MM.1S (cell line): ENCODE measurements at regions not wholly inside any gene's neighbourhood (a gene's known extent, or its start where the extent isn't known, plus 50 kb on each side); places are given as distances from the start of the nearest gene placed in this dataset.
A peak's percentile ranks its signal among the peaks of the same experiment; 100 is the strongest.

Experiments used
- DNase-seq: peaks from one replicate; pipeline ENCODE4 v3.0.0-alpha.2; 2015
- H2AFZ ChIP-seq: fragments of 300-600 bp; sonication (generic); 2 replicates; pipeline ENCODE4 v1.6.0; 2016; ENCODE audit warnings: antibody characterized with exemption, low read length
- H3F3A ChIP-seq: fragments of 300-600 bp; sonication (generic); 2 replicates; pipeline ENCODE4 v1.6.1; 2016; ENCODE audit warnings: mild to moderate bottlenecking, antibody characterized with exemption, low read length, moderate library complexity, mixed read lengths; ENCODE audit not compliant: insufficient read depth
- H3K27ac ChIP-seq: fragments of 300-600 bp; sonication (generic); 2 replicates; pipeline ENCODE4 v1.5.1; 2016; ENCODE audit warnings: mild to moderate bottlenecking, low read length
- H3K27me3 ChIP-seq: fragments of 300-600 bp; sonication (generic); replicated peaks from 2 replicates; pipeline ENCODE4 v1.6.0; 2016; ENCODE audit warnings: low read length; ENCODE audit not compliant: insufficient read depth
- H3K36me3 ChIP-seq: fragments of 300-600 bp; sonication (generic); replicated peaks from 2 replicates; pipeline ENCODE4 v1.6.1; 2016; ENCODE audit warnings: mild to moderate bottlenecking, low read length, mixed read lengths; ENCODE audit not compliant: insufficient read depth
- H3K4me1 ChIP-seq: fragments of 300-600 bp; sonication (generic); 2 replicates; pipeline ENCODE4 v1.6.1; 2016; ENCODE audit warnings: low read length, mixed read lengths
- H3K4me2 ChIP-seq: fragments of 300-600 bp; sonication (generic); 2 replicates; pipeline ENCODE4 v1.6.0; 2016; ENCODE audit warnings: low read depth, low read length
- H3K4me3 ChIP-seq: fragments of 300-600 bp; sonication (generic); 2 replicates; pipeline ENCODE4 v1.5.1; 2016; ENCODE audit warnings: low read length, mixed read lengths
- H3K79me2 ChIP-seq: fragments of 300-600 bp; sonication (generic); 2 replicates; pipeline ENCODE4 v1.6.1; 2016; ENCODE audit warnings: mixed run types, low read length, mixed read lengths
- H3K9ac ChIP-seq: fragments of 300-600 bp; sonication (generic); 2 replicates; pipeline ENCODE4 v1.6.1; 2016; ENCODE audit warnings: low read length, mixed read lengths
- H3K9me2 ChIP-seq: fragments of 300-600 bp; sonication (generic); replicated peaks from 2 replicates; pipeline ENCODE4 v1.6.1; 2016; ENCODE audit warnings: mild to moderate bottlenecking, low read length, mixed read lengths; ENCODE audit not compliant: insufficient read depth
- H3K9me3 ChIP-seq: fragments of 300-600 bp; sonication (generic); replicated peaks from 2 replicates; pipeline ENCODE4 v1.6.1; 2016; ENCODE audit warnings: mild to moderate bottlenecking, low read length, mixed read lengths; ENCODE audit not compliant: insufficient read depth
- H4K20me1 ChIP-seq: fragments of 300-600 bp; sonication (generic); 2 replicates; pipeline ENCODE4 v1.6.1; 2016; ENCODE audit warnings: mild to moderate bottlenecking, low read length, moderate library complexity, mixed read lengths; ENCODE audit not compliant: insufficient read depth
- EZH2 ChIP-seq: fragments of 300-600 bp; sonication (generic); optimal IDR thresholded peaks from 2 replicates; pipeline ENCODE3; 2017; ENCODE audit warnings: low read depth, mild to moderate bottlenecking, antibody characterized with exemption, low read length, mixed read lengths
- EZH2phosphoT487 ChIP-seq: fragments of 300-600 bp; sonication (generic); IDR thresholded peaks from 2 replicates; pipeline ENCODE4 v1.6.1; 2018; ENCODE audit warnings: antibody characterized with exemption, low read length
- TF ChIP-seq, protein P1 (sequence below): fragments of 300-600 bp; sonication (generic); IDR thresholded peaks from 2 replicates; pipeline ENCODE4 v1.5.1; 2016; ENCODE audit warnings: antibody characterized with exemption, low read length, mixed read lengths

DNA sequence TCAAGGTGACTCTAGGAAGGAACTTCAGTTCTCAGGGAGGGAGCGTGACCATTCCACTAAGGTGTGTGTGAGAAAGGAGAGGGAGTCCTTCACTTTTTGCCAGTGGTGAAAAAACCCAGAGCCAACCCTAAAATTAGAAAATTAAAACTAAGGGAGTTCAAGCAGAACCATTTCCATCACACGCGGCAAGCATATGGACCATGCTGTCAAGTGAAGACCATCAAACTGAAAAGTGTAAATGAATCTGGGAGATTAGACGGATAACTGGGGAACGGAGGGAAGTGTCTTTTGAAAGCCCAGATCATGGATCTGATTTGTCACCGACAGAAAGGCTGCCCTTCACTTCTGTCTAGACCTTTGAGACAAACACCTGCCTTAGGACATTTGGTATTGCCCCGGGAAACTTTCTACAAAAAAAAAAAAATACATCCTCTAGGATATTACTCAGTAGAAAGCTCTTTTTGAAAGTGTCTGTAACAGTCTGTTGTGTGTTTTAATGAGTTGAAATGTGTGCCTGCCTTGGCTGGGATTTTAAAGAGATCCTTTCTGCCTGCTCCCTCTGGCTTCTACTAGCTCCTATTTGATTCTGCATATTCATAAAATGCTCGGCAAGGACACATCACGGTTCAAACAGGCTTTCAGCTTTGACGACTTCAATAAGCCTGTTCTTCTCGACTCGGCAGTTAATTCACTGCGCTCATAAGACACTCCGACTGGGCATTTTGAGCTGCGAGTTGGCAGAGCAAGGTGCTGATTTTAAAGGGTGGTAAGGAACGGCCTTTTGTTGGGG lies 81.4 kb upstream of the ERCC4 start:
- H3K9ac ChIP-seq: no peak overlapping the region

DNA sequence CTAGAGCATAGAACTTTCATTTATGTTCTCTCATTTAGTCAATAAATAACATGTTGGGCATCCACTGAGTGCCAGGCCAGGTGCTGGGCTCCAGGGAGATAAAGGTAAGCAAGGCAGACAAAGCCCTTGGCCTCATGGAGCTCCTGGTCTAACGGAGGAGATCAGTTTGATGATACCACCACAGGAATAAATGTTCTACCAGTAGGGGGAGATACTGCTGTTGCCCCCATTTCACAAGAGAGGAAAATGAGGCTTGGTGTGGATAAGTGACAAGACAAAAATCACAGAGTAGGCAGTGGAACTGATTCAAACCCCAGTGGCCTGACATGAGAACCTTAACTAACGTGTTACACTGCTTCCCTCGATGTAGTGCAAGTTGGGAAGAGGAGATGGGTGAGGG lies 80.4 kb upstream of the ERCC4 start:
- H3K27me3 ChIP-seq: no peaks in the 10 kb centered on the region
- H3K9ac ChIP-seq: no peak overlapping the region
- H2AFZ ChIP-seq: no peak overlapping the region
- H3F3A ChIP-seq: no peaks in the 10 kb centered on the region; the same call in none of the 2 replicates
- no peaks in the 10 kb centered on the region for H4K20me1 ChIP-seq
- H3K36me3 ChIP-seq: no peaks in the 10 kb centered on the region
- DNase-seq: no peak
- H3K4me2 ChIP-seq: no peak overlapping the region
- H3K27ac ChIP-seq: no peak overlapping the region
- no peak for TF ChIP-seq EZH2
- TF ChIP-seq, protein P1, sequence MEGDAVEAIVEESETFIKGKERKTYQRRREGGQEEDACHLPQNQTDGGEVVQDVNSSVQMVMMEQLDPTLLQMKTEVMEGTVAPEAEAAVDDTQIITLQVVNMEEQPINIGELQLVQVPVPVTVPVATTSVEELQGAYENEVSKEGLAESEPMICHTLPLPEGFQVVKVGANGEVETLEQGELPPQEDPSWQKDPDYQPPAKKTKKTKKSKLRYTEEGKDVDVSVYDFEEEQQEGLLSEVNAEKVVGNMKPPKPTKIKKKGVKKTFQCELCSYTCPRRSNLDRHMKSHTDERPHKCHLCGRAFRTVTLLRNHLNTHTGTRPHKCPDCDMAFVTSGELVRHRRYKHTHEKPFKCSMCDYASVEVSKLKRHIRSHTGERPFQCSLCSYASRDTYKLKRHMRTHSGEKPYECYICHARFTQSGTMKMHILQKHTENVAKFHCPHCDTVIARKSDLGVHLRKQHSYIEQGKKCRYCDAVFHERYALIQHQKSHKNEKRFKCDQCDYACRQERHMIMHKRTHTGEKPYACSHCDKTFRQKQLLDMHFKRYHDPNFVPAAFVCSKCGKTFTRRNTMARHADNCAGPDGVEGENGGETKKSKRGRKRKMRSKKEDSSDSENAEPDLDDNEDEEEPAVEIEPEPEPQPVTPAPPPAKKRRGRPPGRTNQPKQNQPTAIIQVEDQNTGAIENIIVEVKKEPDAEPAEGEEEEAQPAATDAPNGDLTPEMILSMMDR: peak; percentile 13; the same call in 1 of the 2 replicates
- H3K79me2 ChIP-seq: no peaks in the 10 kb centered on the region
- H3K9me3 ChIP-seq: no peaks in the 10 kb centered on the region
- peaks cover 12% of the 10 kb centered on the region for H3K4me1 ChIP-seq
- no peaks in the 10 kb centered on the region for H3K9me2 ChIP-seq
- no peak overlapping the region for H3K4me3 ChIP-seq

More for the DNA sequence above, 81.4 kb upstream of the ERCC4 start:
- Histone ChIP-seq H3K27ac (no peak overlapping the region), H3K9me2 (no peaks in the 10 kb centered on the region), H3K79me2 (no peaks in the 10 kb centered on the region), H3K4me3 (no peak overlapping the region), H2AFZ (no peak overlapping the region), H3K4me2 (no peak overlapping the region), H3F3A (no peaks in the 10 kb centered on the region; the same call in none of the 2 replicates), H3K9me3 (no peaks in the 10 kb centered on the region), H3K36me3 (no peaks in the 10 kb centered on the region), H3K27me3 (no peaks in the 10 kb centered on the region), H4K20me1 (no peaks in the 10 kb centered on the region), H3K4me1 (peaks cover 12% of the 10 kb centered on the region)
- no peak for DNase-seq
- TF ChIP-seq EZH2phosphoT487: no peak
- TF ChIP-seq, protein P1: no peak
- TF ChIP-seq EZH2: no peak

DNA sequence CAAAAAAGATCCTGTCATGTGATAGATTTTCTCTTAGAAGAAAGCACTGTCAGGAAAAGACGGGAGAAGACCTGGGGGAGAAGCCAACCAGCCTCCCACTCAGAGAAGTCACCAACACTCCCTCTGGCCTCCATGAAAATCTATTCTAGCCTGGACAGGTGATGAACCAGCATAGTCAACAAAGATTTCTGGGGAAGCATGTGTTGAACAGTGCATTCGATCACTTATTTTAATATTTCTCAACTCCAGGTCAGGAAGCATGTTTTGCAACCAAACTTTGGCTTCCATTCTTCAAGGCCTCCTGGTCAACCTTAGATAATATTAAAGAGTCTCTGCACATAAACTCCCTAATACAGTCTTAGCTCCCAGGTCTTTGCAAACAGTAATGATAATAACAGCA lies 74.7 kb upstream of the ERCC4 start:
- H2AFZ ChIP-seq: no peak overlapping the region
- no peaks in the 10 kb centered on the region for H4K20me1 ChIP-seq
- no peaks in the 10 kb centered on the region for H3K36me3 ChIP-seq
- H3K9ac ChIP-seq: no peak overlapping the region
- no peaks in the 10 kb centered on the region for H3K27me3 ChIP-seq
- no peak overlapping the region for H3K4me3 ChIP-seq
- H3K9me3 ChIP-seq: no peaks in the 10 kb centered on the region
- no peak overlapping the region for H3K4me2 ChIP-seq
- TF ChIP-seq EZH2 (no peak), EZH2phosphoT487 (no peak)
- TF ChIP-seq, protein P1: no peak
- no peak for DNase-seq
- H3K27ac ChIP-seq: no peak overlapping the region
- no peaks in the 10 kb centered on the region for H3K79me2 ChIP-seq
- H3F3A ChIP-seq: no peaks in the 10 kb centered on the region
- no peaks in the 10 kb centered on the region for H3K9me2 ChIP-seq
- no peaks in the 10 kb centered on the region for H3K4me1 ChIP-seq
